CD14-positive monocyte (primary cell): ENCODE measurements at regions not wholly inside any gene's neighbourhood (a gene's known extent, or its start where the extent isn't known, plus 50 kb on each side); places are given as distances from the start of the nearest gene placed in this dataset.

ENCODE experiments used
- DNase-seq, 3 donors: peaks; one replicate each; pipeline ENCODE4 v3.0.0-alpha.2; 2011 to 2022
- H2AFZ ChIP-seq: 2 replicates; pipeline ENCODE4 v1.6.0; 2012; ENCODE audit warnings: mild to moderate bottlenecking, low read depth, low read length, inconsistent platforms; ENCODE audit not compliant: insufficient read depth, poor library complexity, severe bottlenecking
- H3K27ac ChIP-seq, 2 donors: 1 replicate in 1 of 2; 2 replicates in 1 of 2; pipeline ENCODE4 v1.5.1; 2012 to 2013; ENCODE audit warnings: low read length in 2 of 2, control low read depth in 1 of 2, inconsistent platforms in 1 of 2, low read depth in 1 of 2, mild to moderate bottlenecking in 1 of 2
- H3K27me3 ChIP-seq, 2 donors: one replicate each; pipeline versions ENCODE4 v1.6.0 to v1.6.1; 2011 to 2013; ENCODE audit warnings: low read length in 2 of 2; ENCODE audit not compliant: control insufficient read depth in 2 of 2, insufficient read depth in 2 of 2
- H3K36me3 ChIP-seq, 2 donors: replicated peaks in 1 of 2; 1 replicate in 1 of 2; 2 replicates in 1 of 2; pipeline versions ENCODE4 v1.5.1 to v1.6.1; 2012 to 2013; ENCODE audit warnings: low read length in 2 of 2, control low read depth in 1 of 2, inconsistent platforms in 1 of 2, mild to moderate bottlenecking in 1 of 2; ENCODE audit not compliant: insufficient read depth in 2 of 2, control insufficient read depth in 1 of 2
- H3K4me1 ChIP-seq, 2 donors: 1 replicate in 1 of 2; 2 replicates in 1 of 2; pipeline versions ENCODE4 v1.5.1 to v1.6.1; 2012 to 2013; ENCODE audit warnings: low read length in 2 of 2, control low read depth in 1 of 2, inconsistent platforms in 1 of 2, mild to moderate bottlenecking in 1 of 2, moderate library complexity in 1 of 2; ENCODE audit not compliant: insufficient read depth in 2 of 2, control insufficient read depth in 1 of 2
- H3K4me2 ChIP-seq: replicated peaks from 2 replicates; pipeline ENCODE3; 2012; ENCODE audit warnings: low read length, moderate library complexity, mild to moderate bottlenecking; ENCODE audit not compliant: poor library complexity, severe bottlenecking; ENCODE audit errors: extremely low read depth
- H3K4me3 ChIP-seq, 3 experiments: fragments of 200-600 bp in 1 of 3; sonication (generic) in 1 of 3; replicated peaks in 1 of 3; 1 replicate in 2 of 3; 2 replicates in 1 of 3; pipeline ENCODE4 v1.5.1; 2011 to 2013; ENCODE audit warnings: low read length in 3 of 3, mild to moderate bottlenecking in 3 of 3, control low read depth in 2 of 3, low read depth in 2 of 3, inconsistent platforms in 1 of 3, moderate library complexity in 1 of 3
- H3K79me2 ChIP-seq: 2 replicates; pipeline ENCODE4 v1.6.0; 2012; ENCODE audit warnings: mild to moderate bottlenecking, control low read depth, inconsistent platforms, low read length, moderate library complexity; ENCODE audit not compliant: insufficient read depth
- H3K9ac ChIP-seq: 2 replicates; pipeline ENCODE4 v1.6.0; 2017; ENCODE audit warnings: low read length, mild to moderate bottlenecking; ENCODE audit not compliant: insufficient read depth, poor library complexity, severe bottlenecking
- H3K9me3 ChIP-seq, 2 donors: replicated peaks in 1 of 2; 1 replicate in 1 of 2; 2 replicates in 1 of 2; pipeline versions ENCODE4 v1.5.1 to v1.6.1; 2012 to 2013; ENCODE audit warnings: low read length in 2 of 2, control low read depth in 1 of 2; ENCODE audit not compliant: control insufficient read depth in 1 of 2, insufficient read depth in 1 of 2
- H4K20me1 ChIP-seq: 2 replicates; pipeline ENCODE4 v1.6.0; 2012; ENCODE audit warnings: mild to moderate bottlenecking, low read length, control low read depth, moderate library complexity; ENCODE audit not compliant: insufficient read depth
- H3K27ac Mint-ChIP-seq, 7 donors: one replicate each; pipeline ENCODE4 v1.8.0; 2020; ENCODE audit warnings: mild to moderate bottlenecking in 7 of 7, mixed read lengths in 7 of 7, moderate library complexity in 6 of 7, inconsistent platforms in 2 of 7
- H3K27me3 Mint-ChIP-seq, 3 donors: one replicate each; pipeline ENCODE4 v1.8.0; 2021 to 2022; ENCODE audit warnings: low read depth in 3 of 3, mild to moderate bottlenecking in 3 of 3, mixed read lengths in 3 of 3, moderate library complexity in 3 of 3, inconsistent platforms in 1 of 3
- H3K36me3 Mint-ChIP-seq, 2 donors: one replicate each; pipeline ENCODE4 v1.8.0; 2020; ENCODE audit warnings: mixed read lengths in 2 of 2, inconsistent platforms in 1 of 2, mild to moderate bottlenecking in 1 of 2
- H3K4me1 Mint-ChIP-seq: one replicate; pipeline ENCODE4 v1.8.0; 2020; ENCODE audit warnings: mild to moderate bottlenecking, mixed read lengths
- H3K4me3 Mint-ChIP-seq, 2 donors: one replicate each; pipeline ENCODE4 v1.8.0; 2020; ENCODE audit warnings: mild to moderate bottlenecking in 2 of 2, mixed read lengths in 2 of 2, moderate library complexity in 1 of 2
- H3K9me3 Mint-ChIP-seq, 7 donors: one replicate each; pipeline ENCODE4 v1.8.0; 2020 to 2022; ENCODE audit warnings: mixed read lengths in 7 of 7, mild to moderate bottlenecking in 6 of 7, moderate library complexity in 6 of 7, inconsistent platforms in 2 of 7
- WGBS: methylation state at CpG from one replicate; pipeline ENCODE4 v1.1.5; 2013; ENCODE audit warnings: missing lambda C conversion rate; ENCODE audit not compliant: insufficient coverage; 5-methylcytosine and 5-hydroxymethylcytosine counted together
- intact Hi-C, 2 donors: fragments of 100-400 bp; cut with micrococcal nuclease; formaldehyde crosslinking; loops; one replicate each; pipeline versions ENCODE4 v1.15.0 to v1.15.1; 2023
- TF ChIP-seq, protein P1 (sequence below): fragments of 200-600 bp; IDR thresholded peaks from one replicate; pipeline ENCODE4 v1.8.0; 2022; ENCODE audit warnings: antibody characterized with exemption, mild to moderate bottlenecking

DNA sequence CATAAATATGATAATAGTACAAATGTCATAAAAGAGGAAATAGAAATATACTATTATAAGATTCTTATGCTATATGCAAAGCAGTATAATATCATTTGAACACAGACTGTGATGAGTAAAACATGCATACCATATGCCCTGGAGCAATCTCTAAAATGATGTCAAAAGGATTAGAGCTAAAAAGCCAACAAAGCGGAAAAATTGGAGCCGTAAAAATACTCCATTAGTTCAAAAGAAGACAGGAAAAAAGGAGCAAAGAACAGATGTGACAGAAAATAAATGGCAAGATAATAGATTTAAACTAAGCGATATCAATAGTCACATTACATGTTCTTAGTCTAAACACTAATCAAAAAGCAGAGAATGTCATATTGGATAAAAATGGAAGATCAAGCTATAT is 191.0 kb upstream of the PLPP4 start:
- DNase-seq = no peak
- Histone ChIP-seq H2AFZ (no peak overlapping the region), H3K9me3 (no peaks in the 10 kb centered on the region), H3K4me3 (no peak overlapping the region), H3K36me3 (no peaks in the 10 kb centered on the region), H3K79me2 (no peaks in the 10 kb centered on the region), H3K27me3 (no peaks in the 10 kb centered on the region), H3K9ac (no peak overlapping the region), H3K4me1 (no peaks in the 10 kb centered on the region), H3K27ac (no peak overlapping the region), H4K20me1 (no peaks in the 10 kb centered on the region), H3K4me2 (no peak overlapping the region)
- TF ChIP-seq, protein P1, sequence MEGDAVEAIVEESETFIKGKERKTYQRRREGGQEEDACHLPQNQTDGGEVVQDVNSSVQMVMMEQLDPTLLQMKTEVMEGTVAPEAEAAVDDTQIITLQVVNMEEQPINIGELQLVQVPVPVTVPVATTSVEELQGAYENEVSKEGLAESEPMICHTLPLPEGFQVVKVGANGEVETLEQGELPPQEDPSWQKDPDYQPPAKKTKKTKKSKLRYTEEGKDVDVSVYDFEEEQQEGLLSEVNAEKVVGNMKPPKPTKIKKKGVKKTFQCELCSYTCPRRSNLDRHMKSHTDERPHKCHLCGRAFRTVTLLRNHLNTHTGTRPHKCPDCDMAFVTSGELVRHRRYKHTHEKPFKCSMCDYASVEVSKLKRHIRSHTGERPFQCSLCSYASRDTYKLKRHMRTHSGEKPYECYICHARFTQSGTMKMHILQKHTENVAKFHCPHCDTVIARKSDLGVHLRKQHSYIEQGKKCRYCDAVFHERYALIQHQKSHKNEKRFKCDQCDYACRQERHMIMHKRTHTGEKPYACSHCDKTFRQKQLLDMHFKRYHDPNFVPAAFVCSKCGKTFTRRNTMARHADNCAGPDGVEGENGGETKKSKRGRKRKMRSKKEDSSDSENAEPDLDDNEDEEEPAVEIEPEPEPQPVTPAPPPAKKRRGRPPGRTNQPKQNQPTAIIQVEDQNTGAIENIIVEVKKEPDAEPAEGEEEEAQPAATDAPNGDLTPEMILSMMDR = no peak
- H3K4me1 Mint-ChIP-seq = no peaks in the 10 kb centered on the region
- no peak overlapping the region for H3K27ac Mint-ChIP-seq
- WGBS = no CpG with 5 or more reads among the region's 3 CpGs
- H3K9me3 Mint-ChIP-seq = peaks cover 0 to 6% (median 0%) of the 10 kb centered on the region in 7 donors
- no peaks in the 10 kb centered on the region for H3K36me3 Mint-ChIP-seq
- intact Hi-C loops = no loop called here
- H3K4me3 Mint-ChIP-seq = no peak overlapping the region
- peaks cover 0 to 2% (median 0%) of the 10 kb centered on the region in 3 donors for H3K27me3 Mint-ChIP-seq

DNA sequence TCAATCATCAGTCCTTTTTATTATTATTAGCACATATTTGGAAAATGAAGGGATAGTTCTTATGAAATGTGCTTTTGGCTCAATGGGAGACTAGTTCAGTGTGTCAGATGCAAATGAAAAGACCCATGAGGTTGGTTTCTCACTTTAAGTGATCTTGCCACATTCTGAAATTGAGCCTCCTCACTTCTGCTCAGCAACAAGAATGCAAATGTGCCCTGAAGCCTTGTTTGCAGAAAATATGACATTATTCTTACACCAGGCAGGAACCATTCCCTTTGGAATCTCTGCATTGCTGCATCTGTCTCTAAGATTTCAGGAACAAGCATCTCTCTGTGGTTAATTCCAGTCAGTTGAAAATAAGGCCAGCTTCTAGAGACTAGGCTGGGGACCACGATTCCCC is 186.1 kb upstream of the PLPP4 start:
- Mint-ChIP-seq H3K4me3 (no peak overlapping the region), H3K36me3 (no peaks in the 10 kb centered on the region), H3K9me3 (peaks cover 0 to 6% (median 2%) of the 10 kb centered on the region in 7 donors), H3K27ac (no peak overlapping the region), H3K4me1 (no peaks in the 10 kb centered on the region), H3K27me3 (peaks cover 0 to 4% (median 1%) of the 10 kb centered on the region in 3 donors)
- intact Hi-C loops = no loop called here
- H3K9me3 ChIP-seq = no peaks in the 10 kb centered on the region
- TF ChIP-seq, protein P1 = no peak
- no peaks in the 10 kb centered on the region for H3K36me3 ChIP-seq
- H3K4me1 ChIP-seq = no peaks in the 10 kb centered on the region
- H3K9ac ChIP-seq = no peak overlapping the region
- H3K4me2 ChIP-seq = no peak overlapping the region
- no peak overlapping the region for H2AFZ ChIP-seq
- H3K79me2 ChIP-seq = no peaks in the 10 kb centered on the region
- H3K27me3 ChIP-seq = no peaks in the 10 kb centered on the region
- no peak for DNase-seq
- no peak overlapping the region for H3K27ac ChIP-seq
- no CpG with 5 or more reads among the region's 1 CpG for WGBS
- no peaks in the 10 kb centered on the region for H4K20me1 ChIP-seq
- no peak overlapping the region for H3K4me3 ChIP-seq
